Central memory CD8-positive, alpha-beta T cell (primary cell): ENCODE measurements at regions not wholly inside any gene's neighbourhood (a gene's known extent, or its start where the extent isn't known, plus 50 kb on each side); places are given as distances from the start of the nearest gene placed in this dataset.
"Not testable (repeated sequence)": the region's sequence is repeated elsewhere in the genome, so short reads cannot be mapped to it uniquely, and the experiment has no call there.

Source experiments
- ATAC-seq: fragments of 150-1000 bp; cut with Tn5 transposase; replicated peaks from 2 replicates; pipeline ENCODE4 v1.10.0; 2022; ENCODE audit warnings: mild to moderate bottlenecking, moderate FRiP score, moderate number of reproducible peaks; ENCODE audit not compliant: poor library complexity, severe bottlenecking; ENCODE audit errors: extremely low read depth
- DNase-seq, 2 donors: peaks; one replicate each; pipeline ENCODE4 v3.0.0; 2021; ENCODE audit warnings: low spot score in 2 of 2
- H3K27ac Mint-ChIP-seq: one replicate; pipeline ENCODE4 v1.8.0; 2022; ENCODE audit warnings: low read depth, mild to moderate bottlenecking, moderate library complexity, mixed read lengths
- H3K27me3 Mint-ChIP-seq: one replicate; pipeline ENCODE4 v1.8.0; 2022; ENCODE audit warnings: mixed read lengths
- H3K36me3 Mint-ChIP-seq: one replicate; pipeline ENCODE4 v1.8.0; 2022; ENCODE audit warnings: mild to moderate bottlenecking, moderate library complexity, mixed read lengths; ENCODE audit not compliant: insufficient read depth
- H3K4me1 Mint-ChIP-seq: one replicate; pipeline ENCODE4 v1.8.0; 2022; ENCODE audit warnings: mixed read lengths
- H3K4me3 Mint-ChIP-seq: one replicate; pipeline ENCODE4 v1.8.0; 2022; ENCODE audit warnings: mild to moderate bottlenecking, moderate library complexity, mixed read lengths
- H3K9me3 Mint-ChIP-seq: one replicate; pipeline ENCODE4 v1.8.0; 2022; ENCODE audit warnings: mixed read lengths

DNA sequence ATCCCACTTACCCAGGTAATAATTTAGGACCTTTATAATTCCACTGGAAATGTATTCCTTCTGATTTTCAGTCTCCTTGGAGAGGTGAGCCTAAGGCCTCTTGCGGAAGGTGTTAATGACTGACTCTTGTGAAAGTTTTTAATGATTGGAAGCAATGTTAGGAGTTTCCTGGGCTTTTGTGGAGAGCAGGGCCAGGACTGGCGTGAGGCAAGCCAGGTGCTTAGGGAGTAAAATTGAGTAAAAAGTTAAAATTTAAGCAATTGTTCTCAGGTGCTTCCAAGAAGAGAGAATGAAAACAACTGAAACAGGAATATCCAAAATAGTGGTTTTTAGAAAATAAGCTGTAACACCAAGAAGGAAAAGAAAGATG lies 130.6 kb upstream of the TGFBR2 start:
- no peaks in the 10 kb centered on the region for H3K36me3 Mint-ChIP-seq
- H3K27ac Mint-ChIP-seq, result peak overlapping the region; percentile 4
- H3K4me1 Mint-ChIP-seq, result no peaks in the 10 kb centered on the region

GRCh38 chr3:30476368-30477084 lies 129.9 kb upstream of the TGFBR2 start:
- H3K9me3 Mint-ChIP-seq, result no peaks in the 10 kb centered on the region
- H3K4me1 Mint-ChIP-seq, result no peaks in the 10 kb centered on the region
- H3K4me3 Mint-ChIP-seq, result no peak overlapping the region
- ATAC-seq, result no peak
- H3K27ac Mint-ChIP-seq, result no peak overlapping the region
- no peaks in the 10 kb centered on the region for H3K36me3 Mint-ChIP-seq
- H3K27me3 Mint-ChIP-seq, result no peaks in the 10 kb centered on the region
- no peak for DNase-seq

More for the DNA sequence above, 130.6 kb upstream of the TGFBR2 start:
- Mint-ChIP-seq H3K9me3 (no peaks in the 10 kb centered on the region), H3K27me3 (no peaks in the 10 kb centered on the region), H3K4me3 (no peak overlapping the region)
- DNase-seq, result no peak
- ATAC-seq, result no peak

DNA sequence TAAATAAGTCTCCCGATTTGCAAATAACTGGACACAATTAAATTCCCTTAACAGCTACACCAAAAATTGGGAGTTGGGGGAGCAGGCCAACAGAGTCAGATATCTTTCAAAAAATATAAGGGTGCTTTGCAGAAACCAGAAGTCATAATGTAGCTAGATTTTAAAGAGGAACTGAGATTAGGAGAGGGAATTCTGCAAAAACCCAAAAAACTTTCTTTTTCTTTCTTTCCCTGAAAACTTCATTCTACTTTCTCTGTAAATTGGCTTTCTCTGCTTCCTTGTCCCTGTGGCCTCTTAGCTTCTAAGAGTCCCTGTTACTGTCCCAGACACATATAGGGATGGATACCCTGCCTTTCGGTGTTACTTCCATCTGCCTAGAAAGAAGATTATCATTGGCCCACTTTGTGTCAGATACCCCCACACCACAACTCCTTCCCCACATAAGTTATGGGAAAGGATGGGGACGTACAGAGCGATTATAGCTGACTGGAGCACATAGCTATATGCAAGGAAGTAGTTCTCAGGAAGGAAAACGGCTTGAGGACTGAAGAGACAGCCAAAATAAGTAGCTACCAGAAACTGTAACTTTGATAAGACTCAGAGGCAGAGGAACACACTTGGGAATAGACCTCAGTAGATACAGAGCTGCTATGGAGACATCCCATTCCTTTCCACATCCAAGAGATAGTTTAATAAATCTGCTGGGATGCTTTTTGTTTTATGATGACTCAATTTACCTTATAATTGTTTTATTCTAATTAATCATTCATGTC lies 129.1 kb upstream of the TGFBR2 start:
- ATAC-seq (no peak), DNase-seq (no peak)
- no peaks in the 10 kb centered on the region for H3K9me3 Mint-ChIP-seq
- H3K36me3 Mint-ChIP-seq, result no peaks in the 10 kb centered on the region
- H3K4me1 Mint-ChIP-seq, result no peaks in the 10 kb centered on the region
- no peak overlapping the region for H3K4me3 Mint-ChIP-seq
- H3K27ac Mint-ChIP-seq, result no peak overlapping the region
- H3K27me3 Mint-ChIP-seq, result no peaks in the 10 kb centered on the region

GRCh38 chr3:30479737-30480136 lies 126.7 kb upstream of the TGFBR2 start:
- not testable (repeated sequence) for H3K4me3 Mint-ChIP-seq, ATAC-seq, H3K4me1 Mint-ChIP-seq, H3K36me3 Mint-ChIP-seq, H3K27me3 Mint-ChIP-seq, H3K9me3 Mint-ChIP-seq, DNase-seq, H3K27ac Mint-ChIP-seq

GRCh38 chr3:30480156-30480555 lies 126.2 kb upstream of the TGFBR2 start:
- not testable (repeated sequence) for H3K4me3 Mint-ChIP-seq, H3K36me3 Mint-ChIP-seq, H3K27me3 Mint-ChIP-seq, H3K9me3 Mint-ChIP-seq, H3K4me1 Mint-ChIP-seq, H3K27ac Mint-ChIP-seq, ATAC-seq, DNase-seq

DNA sequence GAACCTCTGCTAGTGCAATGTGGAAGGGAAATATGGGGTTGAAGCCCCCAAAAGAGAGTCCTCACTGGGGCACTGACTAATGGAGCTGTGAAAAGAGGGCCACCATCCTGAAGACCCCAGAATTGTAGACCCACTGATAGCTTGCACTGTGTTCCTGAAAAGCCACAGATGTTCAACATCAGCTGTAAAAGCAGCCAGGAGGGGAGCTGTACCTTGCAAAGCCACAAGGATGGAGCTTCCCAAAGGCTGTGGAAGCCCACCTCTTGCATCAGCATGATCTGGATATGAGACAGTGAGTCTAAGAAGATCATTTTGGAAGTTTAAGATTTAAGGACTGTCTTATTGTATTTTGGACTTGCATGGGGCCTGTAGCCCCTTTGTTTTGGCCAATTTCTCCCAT lies 125.8 kb upstream of the TGFBR2 start:
- no peaks in the 10 kb centered on the region for H3K4me1 Mint-ChIP-seq
- no peak for ATAC-seq
- H3K4me3 Mint-ChIP-seq, result no peak overlapping the region
- no peak overlapping the region for H3K27ac Mint-ChIP-seq
- H3K9me3 Mint-ChIP-seq, result no peaks in the 10 kb centered on the region
- no peaks in the 10 kb centered on the region for H3K36me3 Mint-ChIP-seq
- H3K27me3 Mint-ChIP-seq, result no peaks in the 10 kb centered on the region
- DNase-seq, result no peak

GRCh38 chr3:30481241-30481640 lies 125.2 kb upstream of the TGFBR2 start:
- no peaks in the 10 kb centered on the region for H3K36me3 Mint-ChIP-seq
- no peak overlapping the region for H3K27ac Mint-ChIP-seq
- H3K4me3 Mint-ChIP-seq, result no peak overlapping the region

DNA sequence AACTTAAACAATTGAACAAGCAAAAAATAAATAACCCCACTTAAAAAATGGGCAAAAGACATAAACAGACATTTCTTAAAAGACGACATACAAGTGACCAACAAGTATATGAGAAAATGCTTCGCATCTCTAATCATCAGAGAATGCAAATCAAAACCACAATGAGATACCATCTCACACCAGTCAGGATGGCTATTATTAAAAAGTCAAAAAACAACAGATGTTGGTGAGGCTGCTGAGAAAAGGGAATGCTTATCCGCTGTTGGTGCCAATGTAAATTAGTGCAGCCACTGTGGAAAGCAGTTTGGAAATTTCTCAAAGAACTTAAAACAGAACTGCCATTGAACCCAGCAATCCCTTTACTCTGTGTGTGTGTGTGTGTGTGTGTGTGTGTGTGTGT lies 122.2 kb upstream of the TGFBR2 start:
- H3K27me3 Mint-ChIP-seq, H3K4me3 Mint-ChIP-seq, DNase-seq, H3K9me3 Mint-ChIP-seq, H3K27ac Mint-ChIP-seq, ATAC-seq, H3K36me3 Mint-ChIP-seq, H3K4me1 Mint-ChIP-seq: not testable (repeated sequence)

More at GRCh38 chr3:30481241-30481640, 125.2 kb upstream of the TGFBR2 start:
- DNase-seq (no peak), ATAC-seq (no peak)
- H3K9me3 Mint-ChIP-seq, result no peaks in the 10 kb centered on the region
- H3K4me1 Mint-ChIP-seq, result no peaks in the 10 kb centered on the region
- no peaks in the 10 kb centered on the region for H3K27me3 Mint-ChIP-seq

GRCh38 chr3:30486368-30486767 lies 120.0 kb upstream of the TGFBR2 start:
- H3K27me3 Mint-ChIP-seq, result no peaks in the 10 kb centered on the region
- peaks cover 10% of the 10 kb centered on the region for H3K9me3 Mint-ChIP-seq
- no peak overlapping the region for H3K4me3 Mint-ChIP-seq
- no peak overlapping the region for H3K27ac Mint-ChIP-seq
- ATAC-seq (no peak), DNase-seq (no peak)
- H3K4me1 Mint-ChIP-seq, result no peaks in the 10 kb centered on the region
- no peaks in the 10 kb centered on the region for H3K36me3 Mint-ChIP-seq

- no peaks in the 10 kb centered on the region for H3K4me1 Mint-ChIP-seq
- no peak for ATAC-seq
Observed at GRCh38 chr3:30488070-30488756, 118.2 kb upstream of the TGFBR2 start.

GRCh38 chr3:30492322-30493192 lies 113.8 kb upstream of the TGFBR2 start:
- no peak overlapping the region for H3K27ac Mint-ChIP-seq
- ATAC-seq (no peak), DNase-seq (no peak)
- H3K9me3 Mint-ChIP-seq, result peaks cover 10% of the 10 kb centered on the region
- no peaks in the 10 kb centered on the region for H3K27me3 Mint-ChIP-seq
- H3K4me3 Mint-ChIP-seq, result no peak overlapping the region
- H3K4me1 Mint-ChIP-seq, result no peaks in the 10 kb centered on the region
- H3K36me3 Mint-ChIP-seq, result no peaks in the 10 kb centered on the region

More at GRCh38 chr3:30488070-30488756, 118.2 kb upstream of the TGFBR2 start:
- no peaks in the 10 kb centered on the region for H3K27me3 Mint-ChIP-seq
- H3K36me3 Mint-ChIP-seq, result no peaks in the 10 kb centered on the region
- no peak overlapping the region for H3K27ac Mint-ChIP-seq
- H3K9me3 Mint-ChIP-seq, result peaks cover 10% of the 10 kb centered on the region
- no peak overlapping the region for H3K4me3 Mint-ChIP-seq
- DNase-seq, result no peak

DNA sequence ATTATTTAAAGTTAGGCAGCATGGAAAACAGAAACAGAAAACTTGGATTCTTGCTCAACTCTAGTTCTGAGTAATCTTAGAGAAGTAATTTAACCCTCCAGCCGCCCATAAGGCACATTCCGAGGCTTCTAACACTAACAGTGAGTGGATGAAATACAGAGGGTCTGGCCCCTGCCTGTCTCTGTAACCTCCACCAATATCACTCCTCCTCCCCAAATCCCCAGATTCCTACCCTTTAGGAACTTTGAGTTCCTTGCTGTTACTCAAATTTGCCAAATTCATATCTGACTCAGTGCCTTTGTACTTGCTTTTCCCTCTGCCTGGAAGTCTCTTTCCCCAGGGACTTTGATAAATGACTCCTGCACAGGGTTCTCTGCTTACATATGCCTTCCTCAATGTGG lies 112.5 kb upstream of the TGFBR2 start:
- Mint-ChIP-seq H3K27ac (no peak overlapping the region), H3K4me1 (no peaks in the 10 kb centered on the region), H3K9me3 (peaks cover 5% of the 10 kb centered on the region), H3K4me3 (no peak overlapping the region), H3K27me3 (peaks cover 7% of the 10 kb centered on the region), H3K36me3 (no peaks in the 10 kb centered on the region)
- DNase-seq (no peak), ATAC-seq (no peak)
